ENCODE measurements at regions not wholly inside any gene's neighbourhood (a gene's known extent, or its start where the extent isn't known, plus 50 kb on each side); places are given as distances from the start of the nearest gene placed in this dataset.

DNA sequence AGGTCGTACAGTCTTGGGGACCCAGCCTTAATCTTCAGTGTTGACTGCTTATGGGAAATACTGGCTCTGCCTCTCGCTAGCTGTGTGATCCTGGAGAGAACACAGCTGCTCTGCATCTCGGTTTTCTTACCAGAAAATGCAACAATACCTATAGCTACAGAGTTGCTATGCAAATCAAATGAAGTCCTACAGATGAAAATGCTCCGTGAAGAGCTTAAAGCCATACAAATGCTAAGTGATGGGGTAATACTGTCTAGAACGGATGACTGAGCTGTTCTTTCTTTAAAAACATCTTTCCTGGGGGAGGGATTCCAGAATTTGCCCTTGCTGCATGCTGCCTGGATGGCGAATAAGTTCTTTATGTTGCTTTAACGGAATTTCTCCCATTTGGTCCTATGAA is 132.0 kb downstream of the ZBTB18 start:
- in situ Hi-C loops (cut with HindIII; ENCODE audit: low sequenced_read_pairs) = no loop called here
- no peak for DNase-seq (ENCODE audit: low read depth)
- H3K4me3 ChIP-seq (ENCODE audit: low read depth, low read length) = no peak overlapping the region
- TF ChIP-seq, protein P1, sequence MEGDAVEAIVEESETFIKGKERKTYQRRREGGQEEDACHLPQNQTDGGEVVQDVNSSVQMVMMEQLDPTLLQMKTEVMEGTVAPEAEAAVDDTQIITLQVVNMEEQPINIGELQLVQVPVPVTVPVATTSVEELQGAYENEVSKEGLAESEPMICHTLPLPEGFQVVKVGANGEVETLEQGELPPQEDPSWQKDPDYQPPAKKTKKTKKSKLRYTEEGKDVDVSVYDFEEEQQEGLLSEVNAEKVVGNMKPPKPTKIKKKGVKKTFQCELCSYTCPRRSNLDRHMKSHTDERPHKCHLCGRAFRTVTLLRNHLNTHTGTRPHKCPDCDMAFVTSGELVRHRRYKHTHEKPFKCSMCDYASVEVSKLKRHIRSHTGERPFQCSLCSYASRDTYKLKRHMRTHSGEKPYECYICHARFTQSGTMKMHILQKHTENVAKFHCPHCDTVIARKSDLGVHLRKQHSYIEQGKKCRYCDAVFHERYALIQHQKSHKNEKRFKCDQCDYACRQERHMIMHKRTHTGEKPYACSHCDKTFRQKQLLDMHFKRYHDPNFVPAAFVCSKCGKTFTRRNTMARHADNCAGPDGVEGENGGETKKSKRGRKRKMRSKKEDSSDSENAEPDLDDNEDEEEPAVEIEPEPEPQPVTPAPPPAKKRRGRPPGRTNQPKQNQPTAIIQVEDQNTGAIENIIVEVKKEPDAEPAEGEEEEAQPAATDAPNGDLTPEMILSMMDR (IDR thresholded peaks at IDR 0.05; ENCODE audit: low read depth, low read length, missing control alignments) = no peak

DNA sequence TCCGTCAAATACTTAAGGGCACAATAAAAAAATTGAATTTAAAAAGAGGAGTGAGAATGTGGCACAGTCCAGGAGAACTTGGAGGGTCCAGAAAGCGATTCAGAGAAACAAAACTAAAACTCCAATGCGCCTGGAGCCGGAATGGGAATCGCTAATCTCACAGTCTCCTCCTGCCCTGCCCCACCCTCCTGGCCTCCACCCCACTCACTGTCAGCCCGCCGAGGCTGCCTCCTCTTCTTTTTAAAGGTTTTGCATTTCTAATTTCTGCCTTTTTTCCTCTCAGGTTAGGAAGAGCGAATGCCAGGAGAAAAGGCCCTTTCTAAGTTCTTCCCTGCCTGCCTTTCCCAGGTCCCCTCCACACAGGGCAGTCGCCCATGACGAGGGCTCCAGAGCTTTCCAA is 135.3 kb downstream of the ZBTB18 start:
- TF ChIP-seq, protein P1 (IDR thresholded peaks at IDR 0.05; ENCODE audit: low read depth, low read length, missing control alignments) = no peak
- H3K4me3 ChIP-seq (ENCODE audit: low read depth, low read length) = no peak overlapping the region
- in situ Hi-C loops (cut with HindIII; ENCODE audit: low sequenced_read_pairs) = no loop called here
- no peak for DNase-seq (ENCODE audit: low read depth)

- TF ChIP-seq, protein P1 (IDR thresholded peaks at IDR 0.05; ENCODE audit: low read depth, low read length, missing control alignments) = no peak
- no peak for DNase-seq (ENCODE audit: low read depth)
- in situ Hi-C loops (cut with HindIII; ENCODE audit: low sequenced_read_pairs) = no loop called here
- no peak overlapping the region for H3K4me3 ChIP-seq (ENCODE audit: low read depth, low read length)
These were observed 136.2 kb downstream of the ZBTB18 start for GRCh38 chr1:244187310-244187709.

- no peak for DNase-seq (ENCODE audit: low read depth)
- TF ChIP-seq, protein P1 (IDR thresholded peaks at IDR 0.05; ENCODE audit: low read depth, low read length, missing control alignments) = no peak
- no peak overlapping the region for H3K4me3 ChIP-seq (ENCODE audit: low read depth, low read length)
- in situ Hi-C loops (cut with HindIII; ENCODE audit: low sequenced_read_pairs) = no loop called here
These were observed 140.5 kb downstream of the ZBTB18 start for GRCh38 chr1:244191581-244191980.

DNA sequence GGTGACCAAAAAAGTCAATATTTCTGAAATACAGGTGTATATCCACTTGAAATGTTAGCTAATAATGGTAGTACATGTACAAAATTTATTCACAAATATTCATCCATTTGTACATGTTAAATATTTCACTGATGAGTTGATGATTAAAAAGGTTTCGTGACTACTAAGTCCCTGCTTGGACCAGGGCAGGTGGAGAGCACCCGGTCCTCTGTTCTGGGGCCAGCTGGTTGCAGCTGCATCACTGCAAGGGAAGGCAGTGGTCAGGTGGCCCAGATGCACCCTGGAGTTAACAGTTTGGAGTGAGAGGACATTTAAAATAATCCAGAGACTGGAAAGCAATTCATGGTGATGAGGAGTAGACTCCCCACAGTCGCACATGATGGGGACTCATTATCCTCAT is 141.2 kb downstream of the ZBTB18 start:
- in situ Hi-C loops (cut with HindIII; ENCODE audit: low sequenced_read_pairs) = no loop called here
- DNase-seq (ENCODE audit: low read depth) = no peak
- H3K4me3 ChIP-seq (ENCODE audit: low read depth, low read length) = no peak overlapping the region
- TF ChIP-seq, protein P1 (IDR thresholded peaks at IDR 0.05; ENCODE audit: low read depth, low read length, missing control alignments) = no peak

GRCh38 chr1:244196571-244197285 is 145.6 kb downstream of the ZBTB18 start:
- in situ Hi-C loops (cut with HindIII; ENCODE audit: low sequenced_read_pairs) = no loop called here
- H3K4me3 ChIP-seq (ENCODE audit: low read depth, low read length) = no peak overlapping the region
- TF ChIP-seq, protein P1 (IDR thresholded peaks at IDR 0.05; ENCODE audit: low read depth, low read length, missing control alignments) = no peak
- no peak for DNase-seq (ENCODE audit: low read depth)
